ENCODE measurements at regions not wholly inside any gene's neighbourhood (a gene's known extent, or its start where the extent isn't known, plus 50 kb on each side); places are given as distances from the start of the nearest gene placed in this dataset.
"Not testable (repeated sequence)": the region's sequence is repeated elsewhere in the genome, so short reads cannot be mapped to it uniquely, and the experiment has no call there.

DNA sequence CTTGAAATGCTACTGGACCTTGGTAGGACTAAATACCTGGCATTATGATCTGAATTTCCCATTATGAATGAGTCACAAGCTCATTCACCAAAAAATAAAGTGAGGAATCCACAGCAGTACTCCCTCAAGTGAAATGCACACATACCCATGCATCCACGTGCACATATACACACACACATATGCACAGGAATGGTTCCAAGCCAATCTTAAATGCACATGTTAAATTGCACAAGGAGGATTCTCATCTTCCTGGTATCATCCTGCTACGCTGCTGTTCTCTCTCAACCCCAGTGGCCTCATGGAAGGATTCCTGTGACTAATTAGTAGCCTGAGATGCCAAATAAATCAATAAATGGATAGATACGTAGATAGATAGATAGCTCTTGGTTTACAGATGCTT, 132.1 kb upstream of the KLF12 start:
- DNase-seq (ENCODE audit: extremely low read depth, low read depth), result no peak
- TF ChIP-seq, protein P1, sequence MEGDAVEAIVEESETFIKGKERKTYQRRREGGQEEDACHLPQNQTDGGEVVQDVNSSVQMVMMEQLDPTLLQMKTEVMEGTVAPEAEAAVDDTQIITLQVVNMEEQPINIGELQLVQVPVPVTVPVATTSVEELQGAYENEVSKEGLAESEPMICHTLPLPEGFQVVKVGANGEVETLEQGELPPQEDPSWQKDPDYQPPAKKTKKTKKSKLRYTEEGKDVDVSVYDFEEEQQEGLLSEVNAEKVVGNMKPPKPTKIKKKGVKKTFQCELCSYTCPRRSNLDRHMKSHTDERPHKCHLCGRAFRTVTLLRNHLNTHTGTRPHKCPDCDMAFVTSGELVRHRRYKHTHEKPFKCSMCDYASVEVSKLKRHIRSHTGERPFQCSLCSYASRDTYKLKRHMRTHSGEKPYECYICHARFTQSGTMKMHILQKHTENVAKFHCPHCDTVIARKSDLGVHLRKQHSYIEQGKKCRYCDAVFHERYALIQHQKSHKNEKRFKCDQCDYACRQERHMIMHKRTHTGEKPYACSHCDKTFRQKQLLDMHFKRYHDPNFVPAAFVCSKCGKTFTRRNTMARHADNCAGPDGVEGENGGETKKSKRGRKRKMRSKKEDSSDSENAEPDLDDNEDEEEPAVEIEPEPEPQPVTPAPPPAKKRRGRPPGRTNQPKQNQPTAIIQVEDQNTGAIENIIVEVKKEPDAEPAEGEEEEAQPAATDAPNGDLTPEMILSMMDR (IDR thresholded peaks at IDR 0.05; ENCODE audit: low read depth, low read length, missing control alignments), result no peak
- H3K4me3 ChIP-seq (replicated peaks; ENCODE audit: low read depth, low read length), result no peak overlapping the region

DNA sequence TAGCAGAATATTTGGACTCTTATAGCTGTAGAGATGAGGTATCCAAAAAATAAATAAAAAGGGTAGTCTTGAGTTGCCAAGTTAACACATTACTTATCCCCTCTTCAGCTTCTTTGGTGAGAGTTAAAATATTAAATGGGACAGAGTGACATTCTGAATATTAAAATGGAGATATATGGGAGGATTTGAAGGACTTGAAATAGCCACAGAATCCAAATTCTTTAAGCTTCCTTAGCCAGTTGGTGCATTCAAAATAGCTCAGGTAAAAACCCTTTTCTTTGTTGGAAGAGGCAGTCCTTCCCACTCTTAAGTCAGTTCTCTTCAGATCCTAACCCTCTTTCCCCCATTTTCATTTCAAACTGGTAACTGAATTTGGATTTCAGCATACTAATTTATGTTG, 130.1 kb upstream of the KLF12 start:
- TF ChIP-seq, protein P1 (IDR thresholded peaks at IDR 0.05; ENCODE audit: low read depth, low read length, missing control alignments), result no peak
- H3K4me3 ChIP-seq (replicated peaks; ENCODE audit: low read depth, low read length), result no peak overlapping the region
- DNase-seq (ENCODE audit: extremely low read depth, low read depth), result no peak

DNA sequence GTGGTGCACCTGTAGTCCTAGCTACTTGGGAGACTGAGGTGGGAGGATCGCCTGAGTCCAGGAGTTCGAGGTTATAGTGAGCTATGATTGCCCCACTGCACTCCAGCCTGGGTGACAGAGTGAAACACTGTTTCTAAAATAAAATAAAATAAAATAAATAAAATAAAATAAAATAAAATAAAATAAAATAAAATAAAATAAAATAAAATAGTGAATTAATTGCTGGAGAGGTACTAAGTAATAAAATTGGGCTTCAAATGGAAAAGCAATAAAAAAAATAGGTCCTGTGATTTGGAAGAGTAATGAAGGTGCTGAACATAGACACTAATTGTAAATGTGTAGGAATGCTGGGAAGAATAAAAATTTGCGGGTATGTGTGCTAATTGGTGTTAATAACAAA, 126.2 kb upstream of the KLF12 start:
- not testable (repeated sequence) for H3K4me3 ChIP-seq (replicated peaks; ENCODE audit: low read depth, low read length)

DNA sequence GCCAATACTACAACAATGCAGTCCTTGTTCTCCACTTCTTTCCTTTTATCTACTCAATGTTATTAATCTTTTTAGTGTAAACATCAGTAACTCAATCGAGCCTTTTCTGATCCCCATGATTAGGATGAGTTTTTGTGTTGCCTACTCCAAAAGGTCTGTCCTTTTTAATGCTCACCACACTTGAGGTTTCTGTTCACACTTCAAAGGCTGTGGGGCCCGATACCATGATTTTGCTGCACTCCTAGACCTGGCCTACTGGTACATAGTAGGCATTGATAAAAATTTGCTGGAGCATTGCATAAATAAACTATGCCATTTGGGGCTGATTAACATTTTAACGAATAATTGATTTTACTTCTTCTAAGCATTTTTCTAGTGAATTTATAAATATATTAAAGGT, 125.4 kb upstream of the KLF12 start:
- H3K4me3 ChIP-seq (replicated peaks; ENCODE audit: low read depth, low read length), result no peak overlapping the region
- TF ChIP-seq, protein P1 (IDR thresholded peaks at IDR 0.05; ENCODE audit: low read depth, low read length, missing control alignments), result no peak
- no peak for DNase-seq (ENCODE audit: extremely low read depth, low read depth)

More for the DNA sequence above, 126.2 kb upstream of the KLF12 start:
- not testable (repeated sequence) for DNase-seq (ENCODE audit: extremely low read depth, low read depth)

DNA sequence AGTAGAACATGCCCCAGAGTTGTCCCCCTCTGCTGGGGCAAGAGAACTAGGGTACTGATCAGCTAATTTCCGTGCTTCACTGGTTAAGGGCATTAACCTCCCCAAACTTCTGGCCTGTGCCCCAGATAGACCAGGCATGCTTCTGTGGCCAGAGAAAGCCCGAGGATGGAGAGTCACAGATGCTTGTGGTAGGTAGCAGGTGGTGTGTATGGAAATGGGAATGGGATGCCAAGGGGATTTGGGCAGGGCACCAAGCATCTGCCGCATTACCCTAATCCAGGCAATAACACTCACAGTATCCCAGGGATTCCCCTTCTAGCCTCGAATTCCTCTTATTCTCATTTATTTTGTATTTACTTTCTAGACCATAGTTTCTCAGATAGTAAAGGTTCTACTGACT, 124.8 kb upstream of the KLF12 start:
- no peak overlapping the region for H3K4me3 ChIP-seq (replicated peaks; ENCODE audit: low read depth, low read length)
- DNase-seq (ENCODE audit: extremely low read depth, low read depth), result no peak
- TF ChIP-seq, protein P1 (IDR thresholded peaks at IDR 0.05; ENCODE audit: low read depth, low read length, missing control alignments), result no peak

DNA sequence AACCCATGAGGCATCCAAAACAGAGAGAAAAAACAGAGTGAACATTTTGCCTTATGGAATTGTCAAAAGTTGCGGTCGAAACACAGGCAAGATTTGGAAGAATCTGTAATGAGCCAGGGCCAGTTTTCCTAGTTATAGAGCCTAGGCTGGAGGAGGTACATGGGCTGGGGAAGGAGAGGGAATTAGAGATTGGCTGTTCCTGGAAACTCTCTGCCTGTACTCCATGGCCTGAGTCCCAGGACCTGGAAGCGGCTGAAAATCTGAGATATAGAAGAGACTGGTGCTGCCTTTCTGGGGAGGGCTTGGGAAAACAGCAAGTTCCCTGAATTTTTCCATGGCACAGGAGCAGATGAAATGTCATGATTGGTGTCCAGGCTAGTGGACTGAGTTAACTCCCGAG, 122.8 kb upstream of the KLF12 start:
- TF ChIP-seq, protein P1 (IDR thresholded peaks at IDR 0.05; ENCODE audit: low read depth, low read length, missing control alignments), result no peak
- DNase-seq (ENCODE audit: extremely low read depth, low read depth), result no peak
- H3K4me3 ChIP-seq (replicated peaks; ENCODE audit: low read depth, low read length), result no peak overlapping the region

DNA sequence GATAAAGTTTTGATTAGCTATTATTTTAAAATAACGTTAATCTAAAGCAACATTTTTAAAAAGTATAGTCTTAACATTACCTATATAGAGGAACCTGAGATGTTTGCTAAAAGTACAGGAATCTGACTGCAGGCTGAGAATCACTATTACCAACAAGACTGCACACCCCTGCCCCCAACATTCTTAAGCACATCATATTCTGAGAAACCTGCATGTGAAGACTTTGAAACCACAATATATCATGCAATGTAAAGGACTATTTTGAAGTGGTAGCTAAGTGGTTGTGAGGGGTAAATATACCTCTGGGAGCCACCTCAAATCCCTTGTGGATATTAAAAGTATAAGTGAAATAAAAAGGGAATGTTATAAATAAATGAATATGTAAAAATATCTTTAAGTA, 119.0 kb upstream of the KLF12 start:
- no peak for DNase-seq (ENCODE audit: extremely low read depth, low read depth)
- H3K4me3 ChIP-seq (replicated peaks; ENCODE audit: low read depth, low read length), result no peak overlapping the region
- TF ChIP-seq, protein P1 (IDR thresholded peaks at IDR 0.05; ENCODE audit: low read depth, low read length, missing control alignments), result no peak
